Liver (tissue), 8 donors: ENCODE measurements at regions not wholly inside any gene's neighbourhood (a gene's known extent, or its start where the extent isn't known, plus 50 kb on each side); places are given as distances from the start of the nearest gene placed in this dataset.

ENCODE experiments used
- DNase-seq: peaks from one replicate; pipeline ENCODE4 v3.0.0-alpha.2; 2017; ENCODE audit warnings: low spot score
- H3K27ac ChIP-seq, 2 donors: one replicate each; pipeline ENCODE4 v1.7.0; 2013; ENCODE audit warnings: inconsistent platforms in 2 of 2, low read length in 2 of 2, control low read depth in 1 of 2, low read depth in 1 of 2, mild to moderate bottlenecking in 1 of 2
- H3K27me3 ChIP-seq, 4 donors: one replicate each; pipeline versions ENCODE4 v1.6.1 to v1.7.0; 2013; ENCODE audit warnings: low read length in 3 of 4, inconsistent platforms in 1 of 4, mild to moderate bottlenecking in 1 of 4, moderate library complexity in 1 of 4; ENCODE audit not compliant: control insufficient read depth in 4 of 4, insufficient read depth in 4 of 4
- H3K36me3 ChIP-seq, 4 donors: one replicate each; pipeline versions ENCODE4 v1.6.1 to v1.7.0; 2013; ENCODE audit warnings: low read length in 3 of 4, mild to moderate bottlenecking in 3 of 4, low read depth in 1 of 4, moderate library complexity in 1 of 4; ENCODE audit not compliant: control insufficient read depth in 4 of 4, insufficient read depth in 3 of 4
- H3K4me1 ChIP-seq, 4 donors: one replicate each; pipeline versions ENCODE4 v1.6.1 to v1.7.0; 2013; ENCODE audit warnings: low read length in 3 of 4, mild to moderate bottlenecking in 3 of 4, moderate library complexity in 1 of 4; ENCODE audit not compliant: control insufficient read depth in 4 of 4, insufficient read depth in 4 of 4
- H3K4me3 ChIP-seq, 3 donors: one replicate each; pipeline versions ENCODE4 v1.6.1 to v1.7.0; 2013; ENCODE audit warnings: low read length in 3 of 3, control low read depth in 1 of 3, low read depth in 1 of 3, mild to moderate bottlenecking in 1 of 3
- H3K9ac ChIP-seq, 2 donors: one replicate each; pipeline ENCODE4 v1.7.0; 2013; ENCODE audit warnings: low read length in 2 of 2, mild to moderate bottlenecking in 2 of 2, moderate library complexity in 2 of 2, control low read depth in 1 of 2, low read depth in 1 of 2
- H3K9me3 ChIP-seq, 4 donors: one replicate each; pipeline versions ENCODE4 v1.6.1 to v1.7.0; 2013; ENCODE audit warnings: low read length in 3 of 4; ENCODE audit not compliant: control insufficient read depth in 4 of 4
- EGR1 ChIP-seq, 2 donors: IDR thresholded peaks; 2 replicates each; pipeline ENCODE4 v1.6.1; 2016 to 2018; ENCODE audit warnings: antibody characterized with exemption in 2 of 2, low read depth in 2 of 2
- FOXA1 ChIP-seq: IDR thresholded peaks from 2 replicates; pipeline ENCODE4 v1.6.1; 2016; ENCODE audit warnings: antibody characterized with exemption
- FOXA2 ChIP-seq: IDR thresholded peaks from 2 replicates; pipeline ENCODE4 v1.6.1; 2016; ENCODE audit warnings: antibody characterized with exemption
- GABPA ChIP-seq, 2 donors: IDR thresholded peaks in 1 of 2; conservative IDR thresholded peaks in 1 of 2; 2 replicates each; pipeline ENCODE4 v1.6.1; 2016; ENCODE audit warnings: antibody characterized with exemption in 2 of 2, mild to moderate bottlenecking in 1 of 2, moderate library complexity in 1 of 2
- HNF4A ChIP-seq, 2 donors: conservative IDR thresholded peaks; 2 replicates each; pipeline ENCODE4 v1.6.1; 2016; ENCODE audit warnings: antibody characterized with exemption in 2 of 2, mild to moderate bottlenecking in 2 of 2
- HNF4G ChIP-seq: IDR thresholded peaks from 2 replicates; pipeline ENCODE4 v1.6.1; 2016; ENCODE audit warnings: antibody characterized with exemption
- JUND ChIP-seq, 2 donors: IDR thresholded peaks; 2 replicates each; pipeline ENCODE4 v1.6.1; 2016; ENCODE audit warnings: antibody characterized with exemption in 2 of 2
- RAD21 ChIP-seq, 2 donors: IDR thresholded peaks; 2 replicates each; pipeline ENCODE4 v1.6.1; 2016; ENCODE audit warnings: antibody characterized with exemption in 2 of 2, mild to moderate bottlenecking in 2 of 2
- REST ChIP-seq: IDR thresholded peaks from 2 replicates; pipeline ENCODE4 v1.6.1; 2016; ENCODE audit warnings: antibody characterized with exemption, mild to moderate bottlenecking
- YY1 ChIP-seq: IDR thresholded peaks from 2 replicates; pipeline ENCODE4 v1.6.1; 2016; ENCODE audit warnings: antibody characterized with exemption, mild to moderate bottlenecking
- ZBTB33 ChIP-seq: IDR thresholded peaks from 2 replicates; pipeline ENCODE4 v1.6.1; 2016; ENCODE audit warnings: antibody characterized with exemption
- WGBS: extraction: QIAGEN DNeasy Blood & Tissue Kit; methylation state at CpG from one replicate; pipeline ENCODE4 v1.1.7; 2013; 5-methylcytosine and 5-hydroxymethylcytosine counted together
- TF ChIP-seq, protein P1 (sequence below): fragments of 150-350 bp; IDR thresholded peaks from 2 replicates; pipeline ENCODE4 v1.5.1; 2017; ENCODE audit warnings: improper control_type of control experiment, low read depth, low read length; ENCODE audit not compliant: missing input control
- donor health status: healthy.
- donor health status: healthy.
- donor health status: healthy.
- donor health status: healthy.
- donor health status: healthy.

- Histone ChIP-seq H3K27ac (no peak overlapping the region), H3K27me3 (no peaks in the 10 kb centered on the region), H3K9ac (no peak overlapping the region), H3K4me1 (no peaks in the 10 kb centered on the region), H3K36me3 (no peaks in the 10 kb centered on the region), H3K9me3 (no peaks in the 10 kb centered on the region), H3K4me3 (no peak overlapping the region)
- TF ChIP-seq HNF4G, result no peak
- TF ChIP-seq JUND (IDR thresholded peaks at IDR 0.05), result no peak
- TF ChIP-seq ZBTB33, result no peak
- no peak for TF ChIP-seq YY1
- TF ChIP-seq, protein P1, sequence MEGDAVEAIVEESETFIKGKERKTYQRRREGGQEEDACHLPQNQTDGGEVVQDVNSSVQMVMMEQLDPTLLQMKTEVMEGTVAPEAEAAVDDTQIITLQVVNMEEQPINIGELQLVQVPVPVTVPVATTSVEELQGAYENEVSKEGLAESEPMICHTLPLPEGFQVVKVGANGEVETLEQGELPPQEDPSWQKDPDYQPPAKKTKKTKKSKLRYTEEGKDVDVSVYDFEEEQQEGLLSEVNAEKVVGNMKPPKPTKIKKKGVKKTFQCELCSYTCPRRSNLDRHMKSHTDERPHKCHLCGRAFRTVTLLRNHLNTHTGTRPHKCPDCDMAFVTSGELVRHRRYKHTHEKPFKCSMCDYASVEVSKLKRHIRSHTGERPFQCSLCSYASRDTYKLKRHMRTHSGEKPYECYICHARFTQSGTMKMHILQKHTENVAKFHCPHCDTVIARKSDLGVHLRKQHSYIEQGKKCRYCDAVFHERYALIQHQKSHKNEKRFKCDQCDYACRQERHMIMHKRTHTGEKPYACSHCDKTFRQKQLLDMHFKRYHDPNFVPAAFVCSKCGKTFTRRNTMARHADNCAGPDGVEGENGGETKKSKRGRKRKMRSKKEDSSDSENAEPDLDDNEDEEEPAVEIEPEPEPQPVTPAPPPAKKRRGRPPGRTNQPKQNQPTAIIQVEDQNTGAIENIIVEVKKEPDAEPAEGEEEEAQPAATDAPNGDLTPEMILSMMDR, result no peak
- TF ChIP-seq GABPA (IDR thresholded peaks at IDR 0.05 in 1 of 2, conservative IDR thresholded peaks at IDR 0.05 in 1 of 2), result no peak
- TF ChIP-seq FOXA1, result no peak
- no peak for TF ChIP-seq EGR1 (IDR thresholded peaks at IDR 0.05; ENCODE audit: low read depth in 2 of 2)
- WGBS, result 52% methylated on average over 1 of the region's 1 CpG
- DNase-seq, result no peak
Observed at GRCh38 chr2:57146951-57147350, 899.7 kb upstream of the VRK2 start.

DNA sequence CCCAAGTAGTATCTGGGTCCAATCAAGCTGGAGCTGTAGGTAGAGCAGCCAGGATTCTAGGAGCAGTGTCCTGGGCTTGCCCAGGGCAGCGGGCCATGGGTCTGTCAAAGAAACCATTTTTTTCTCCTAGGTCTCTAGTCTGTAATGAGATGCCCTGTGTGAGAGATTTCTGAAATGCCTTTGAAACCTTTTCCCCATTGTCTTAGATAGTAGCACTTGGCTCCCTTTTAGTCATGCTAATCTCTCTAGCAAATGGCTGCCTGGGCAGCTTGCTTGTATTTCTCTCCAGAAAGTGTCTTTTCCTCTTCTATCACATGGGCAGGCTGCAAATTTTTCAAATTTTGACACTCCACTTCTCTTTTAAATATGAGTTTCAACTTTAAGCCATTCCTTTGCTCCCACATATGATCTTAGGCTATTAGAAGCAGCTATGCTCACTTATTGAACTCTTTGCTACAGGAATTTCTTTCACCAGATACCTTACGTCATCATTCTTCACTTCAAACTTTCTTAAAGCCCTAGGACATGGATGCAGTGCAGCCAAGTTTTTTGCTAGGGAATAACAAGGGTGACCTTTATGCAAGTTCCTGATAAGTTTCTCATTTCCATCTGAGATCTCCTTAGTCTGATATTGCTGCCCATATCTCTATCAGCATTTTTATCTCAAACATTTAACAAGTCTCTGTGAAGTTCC is 890.2 kb upstream of the VRK2 start:
- no peak overlapping the region for H3K4me3 ChIP-seq
- TF ChIP-seq HNF4A (conservative IDR thresholded peaks at IDR 0.05) (no peak), REST (no peak), FOXA2 (no peak), YY1 (no peak), RAD21 (IDR thresholded peaks at IDR 0.05) (no peak), FOXA1 (no peak), JUND (IDR thresholded peaks at IDR 0.05) (no peak)
- no peaks in the 10 kb centered on the region for H3K9me3 ChIP-seq
- no peaks in the 10 kb centered on the region for H3K27me3 ChIP-seq
- 76% methylated on average over 2 of the region's 2 CpGs for WGBS
- H3K36me3 ChIP-seq, result no peaks in the 10 kb centered on the region
- no peaks in the 10 kb centered on the region for H3K4me1 ChIP-seq
- H3K9ac ChIP-seq, result no peak overlapping the region
- H3K27ac ChIP-seq, result no peak overlapping the region
- DNase-seq, result no peak
